B cell (primary cell): ENCODE measurements at regions not wholly inside any gene's neighbourhood (a gene's known extent, or its start where the extent isn't known, plus 50 kb on each side); places are given as distances from the start of the nearest gene placed in this dataset.

Experiments
- ATAC-seq: fragments of 200-7000 bp; cut with Tn5 transposase; one replicate; pipeline ENCODE4 v1.10.0; 2021; ENCODE audit warnings: low read depth, mild to moderate bottlenecking, moderate number of reproducible peaks, moderate library complexity
- CTCF ChIA-PET: fragments of 350-600 bp; sonication (Branson Sonifier 250); formaldehyde crosslinking; loops from one replicate; lab custom pipeline; 2021; ENCODE audit warnings: antibody characterized with exemption, inconsistent platforms; lab: Charles Lee
- POLR2A ChIA-PET: fragments of 350-600 bp; sonication (Branson Sonifier 250); formaldehyde crosslinking; loops from one replicate; lab custom pipeline; 2021; ENCODE audit warnings: antibody characterized with exemption; lab: Charles Lee
- DNase-seq: peaks from one replicate; pipeline ENCODE4 v3.0.0; 2013
- H2AFZ ChIP-seq: 2 replicates; pipeline ENCODE4 v1.6.1; 2012; ENCODE audit warnings: mild to moderate bottlenecking, low read depth, low read length; ENCODE audit not compliant: insufficient read depth, poor library complexity, severe bottlenecking
- H3K27ac ChIP-seq, 2 donors: 1 replicate in 1 of 2; 2 replicates in 1 of 2; pipeline ENCODE4 v1.5.1; 2012 to 2013; ENCODE audit warnings: low read length in 2 of 2, mild to moderate bottlenecking in 2 of 2, moderate library complexity in 1 of 2
- H3K27me3 ChIP-seq, 4 experiments: fragments of 200-600 bp in 1 of 4; sonication (generic) in 1 of 4; replicated peaks in 1 of 4; 1 replicate in 2 of 4; 2 replicates in 2 of 4; pipeline versions ENCODE4 v1.6.1 to v1.7.0; 2013 to 2016; ENCODE audit warnings: low read length in 3 of 4, mild to moderate bottlenecking in 2 of 4, mixed read lengths in 1 of 4, moderate library complexity in 1 of 4; ENCODE audit not compliant: insufficient read depth in 4 of 4, control insufficient read depth in 3 of 4; ENCODE audit errors: control extremely low read depth in 1 of 4
- H3K36me3 ChIP-seq, 2 experiments: replicated peaks in 1 of 2; 1 replicate in 1 of 2; 2 replicates in 1 of 2; pipeline versions ENCODE4 v1.6.1 to v1.7.1; 2013; ENCODE audit warnings: low read length in 1 of 2; ENCODE audit not compliant: insufficient read depth in 2 of 2, control insufficient read depth in 1 of 2; ENCODE audit errors: control extremely low read depth in 1 of 2, extremely low read depth in 1 of 2
- H3K4me1 ChIP-seq, 2 donors: fragments of 200-600 bp in 1 of 2; sonication (generic) in 1 of 2; 1 replicate in 1 of 2; 2 replicates in 1 of 2; pipeline versions ENCODE4 v1.5.1 to v1.6.1; 2013 to 2017; ENCODE audit warnings: low read length in 2 of 2; ENCODE audit not compliant: control insufficient read depth in 2 of 2, insufficient read depth in 2 of 2
- H3K4me2 ChIP-seq: replicated peaks from 2 replicates; pipeline ENCODE3; 2012; ENCODE audit warnings: mild to moderate bottlenecking, low read depth, low read length; ENCODE audit not compliant: poor library complexity, severe bottlenecking
- H3K4me3 ChIP-seq, 5 experiments: fragments of 200-600 bp in 1 of 5; sonication (generic) in 1 of 5; 1 replicate in 3 of 5; 2 replicates in 2 of 5; pipeline versions ENCODE4 v1.5.1 to v1.7.0; 2011 to 2016; ENCODE audit warnings: low read length in 4 of 5, mild to moderate bottlenecking in 4 of 5, low read depth in 2 of 5, control low read depth in 1 of 5, moderate library complexity in 1 of 5; ENCODE audit not compliant: insufficient read depth in 1 of 5; ENCODE audit errors: control extremely low read depth in 1 of 5, extremely low read depth in 1 of 5
- H3K79me2 ChIP-seq: fragments of 200-600 bp; sonication (generic); one replicate; pipeline ENCODE4 v1.6.0; 2016; ENCODE audit warnings: low read length; ENCODE audit not compliant: control insufficient read depth, insufficient read depth
- H3K9ac ChIP-seq: fragments of 200-600 bp; sonication (generic); 2 replicates; pipeline ENCODE4 v1.6.1; 2017; ENCODE audit warnings: mild to moderate bottlenecking, low read length, moderate library complexity
- H3K9me3 ChIP-seq, 3 donors: one replicate each; pipeline versions ENCODE4 v1.6.1 to v1.7.1; 2013; ENCODE audit warnings: low read length in 2 of 3; ENCODE audit not compliant: control insufficient read depth in 2 of 3, insufficient read depth in 1 of 3; ENCODE audit errors: control extremely low read depth in 1 of 3
- H4K20me1 ChIP-seq: 2 replicates; pipeline ENCODE4 v1.6.0; 2012; ENCODE audit warnings: mild to moderate bottlenecking, low read length; ENCODE audit not compliant: insufficient read depth, control insufficient read depth, poor library complexity, severe bottlenecking
- H3K27ac Mint-ChIP-seq: one replicate; pipeline ENCODE4 v1.8.0; 2021; ENCODE audit warnings: mixed read lengths
- H3K27me3 Mint-ChIP-seq: one replicate; pipeline ENCODE4 v1.8.0; 2021; ENCODE audit warnings: mixed read lengths
- H3K4me1 Mint-ChIP-seq: one replicate; pipeline ENCODE4 v1.8.0; 2021; ENCODE audit warnings: mixed read lengths
- H3K4me3 Mint-ChIP-seq: one replicate; pipeline ENCODE4 v1.8.0; 2021; ENCODE audit warnings: mixed read lengths
- H3K9me3 Mint-ChIP-seq: one replicate; pipeline ENCODE4 v1.8.0; 2022; ENCODE audit warnings: mixed read lengths; ENCODE audit not compliant: insufficient read depth
- EZH2 ChIP-seq: IDR thresholded peaks from 2 replicates; pipeline ENCODE4 v1.6.1; 2012; ENCODE audit warnings: borderline replicate concordance, low read depth, mild to moderate bottlenecking, moderate library complexity, low read length; ENCODE audit not compliant: insufficient read depth, poor library complexity, severe bottlenecking
- WGBS: methylation state at CpG from one replicate; pipeline ENCODE4 v1.1.5; 2013; ENCODE audit warnings: missing lambda C conversion rate; ENCODE audit not compliant: insufficient coverage; 5-methylcytosine and 5-hydroxymethylcytosine counted together
- intact Hi-C: fragments of 100-400 bp; cut with micrococcal nuclease; formaldehyde crosslinking; loops from one replicate; pipeline ENCODE4 v1.10.0; 2022
- TF ChIP-seq, protein P1 (sequence below): fragments of 200-600 bp; IDR thresholded peaks from one replicate; pipeline ENCODE4 v1.8.0; 2022; ENCODE audit warnings: antibody characterized with exemption, mild to moderate bottlenecking

- Histone ChIP-seq H3K27ac (no peak overlapping the region), H4K20me1 (no peaks in the 10 kb centered on the region), H3K27me3 (no peaks in the 10 kb centered on the region), H2AFZ (no peak overlapping the region), H3K4me2 (no peak overlapping the region), H3K4me3 (no peak overlapping the region), H3K9me3 (peaks cover 0 to 3% (median 2%) of the 10 kb centered on the region in 3 donors), H3K36me3 (no peaks in the 10 kb centered on the region), H3K4me1 (peaks cover 0 to 4% of the 10 kb centered on the region in 2 donors), H3K9ac (no peak overlapping the region), H3K79me2 (no peaks in the 10 kb centered on the region)
- H3K27me3 Mint-ChIP-seq = peaks cover 3% of the 10 kb centered on the region
- ATAC-seq (no peak), DNase-seq (no peak)
- TF ChIP-seq, protein P1, sequence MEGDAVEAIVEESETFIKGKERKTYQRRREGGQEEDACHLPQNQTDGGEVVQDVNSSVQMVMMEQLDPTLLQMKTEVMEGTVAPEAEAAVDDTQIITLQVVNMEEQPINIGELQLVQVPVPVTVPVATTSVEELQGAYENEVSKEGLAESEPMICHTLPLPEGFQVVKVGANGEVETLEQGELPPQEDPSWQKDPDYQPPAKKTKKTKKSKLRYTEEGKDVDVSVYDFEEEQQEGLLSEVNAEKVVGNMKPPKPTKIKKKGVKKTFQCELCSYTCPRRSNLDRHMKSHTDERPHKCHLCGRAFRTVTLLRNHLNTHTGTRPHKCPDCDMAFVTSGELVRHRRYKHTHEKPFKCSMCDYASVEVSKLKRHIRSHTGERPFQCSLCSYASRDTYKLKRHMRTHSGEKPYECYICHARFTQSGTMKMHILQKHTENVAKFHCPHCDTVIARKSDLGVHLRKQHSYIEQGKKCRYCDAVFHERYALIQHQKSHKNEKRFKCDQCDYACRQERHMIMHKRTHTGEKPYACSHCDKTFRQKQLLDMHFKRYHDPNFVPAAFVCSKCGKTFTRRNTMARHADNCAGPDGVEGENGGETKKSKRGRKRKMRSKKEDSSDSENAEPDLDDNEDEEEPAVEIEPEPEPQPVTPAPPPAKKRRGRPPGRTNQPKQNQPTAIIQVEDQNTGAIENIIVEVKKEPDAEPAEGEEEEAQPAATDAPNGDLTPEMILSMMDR = no peak
- TF ChIP-seq EZH2 = no peak
- peaks cover 7% of the 10 kb centered on the region for H3K4me1 Mint-ChIP-seq
- 64% methylated on average over 2 of the region's 3 CpGs for WGBS
- ChIA-PET POLR2A (no interaction called here), CTCF (no interaction called here)
- intact Hi-C loops = no loop called here
- no peak overlapping the region for H3K27ac Mint-ChIP-seq
- H3K9me3 Mint-ChIP-seq = no peaks in the 10 kb centered on the region
- no peak overlapping the region for H3K4me3 Mint-ChIP-seq
Measured at GRCh38 chr1:168408884-168409283, 128.2 kb downstream of the TBX19 start.

DNA sequence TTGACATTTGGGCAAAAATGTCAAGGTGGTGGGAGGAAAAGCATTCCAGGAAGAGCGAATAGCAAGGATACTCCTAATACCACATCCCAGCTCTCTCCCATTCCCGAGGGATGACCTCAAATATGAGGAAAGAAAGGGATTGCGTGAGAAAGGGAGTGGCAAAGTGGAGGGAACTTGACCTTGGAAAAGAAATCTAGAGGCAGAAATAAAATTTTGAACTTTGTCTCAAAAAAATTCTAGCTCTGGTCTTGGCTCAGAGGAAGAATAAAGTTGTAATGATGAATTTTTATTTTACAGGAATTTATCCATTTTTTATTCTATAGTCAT lies 127.8 kb downstream of the TBX19 start:
- H3K27me3 ChIP-seq = no peaks in the 10 kb centered on the region
- no peak overlapping the region for H3K27ac Mint-ChIP-seq
- H3K79me2 ChIP-seq = no peaks in the 10 kb centered on the region
- DNase-seq (no peak), ATAC-seq (no peak)
- H3K27me3 Mint-ChIP-seq = peaks cover 3% of the 10 kb centered on the region
- H3K4me1 ChIP-seq = peaks cover 0 to 4% of the 10 kb centered on the region in 2 donors
- ChIA-PET POLR2A (no interaction called here), CTCF (no interaction called here)
- no peaks in the 10 kb centered on the region for H4K20me1 ChIP-seq
- H3K9ac ChIP-seq = no peak overlapping the region
- no peak overlapping the region for H3K27ac ChIP-seq
- no peak overlapping the region for H3K4me3 Mint-ChIP-seq
- WGBS = 100% methylated on average over 1 of the region's 3 CpGs
- no peak overlapping the region for H3K4me3 ChIP-seq
- no peaks in the 10 kb centered on the region for H3K36me3 ChIP-seq
- H3K9me3 ChIP-seq = peaks cover 0 to 3% (median 2%) of the 10 kb centered on the region in 3 donors
- no peak overlapping the region for H3K4me2 ChIP-seq
- intact Hi-C loops = no loop called here
- no peaks in the 10 kb centered on the region for H3K9me3 Mint-ChIP-seq
- H2AFZ ChIP-seq = no peak overlapping the region
- TF ChIP-seq, protein P1 = no peak
- TF ChIP-seq EZH2 = no peak
- H3K4me1 Mint-ChIP-seq = peaks cover 7% of the 10 kb centered on the region
